OCI-LY7 (cell line): ENCODE measurements at regions not wholly inside any gene's neighbourhood (a gene's known extent, or its start where the extent isn't known, plus 50 kb on each side); places are given as distances from the start of the nearest gene placed in this dataset.

Experiments
- BruUV-seq: library from RNA; stranded (reverse); fragments of 400-500 nt; replicated peaks from 2 replicates; lab custom pipeline; 2021; lab: Mats Ljungman, UMichigan
- CTCF ChIA-PET: fragments of 300-600 bp; sonication (Branson Sonifier 250); formaldehyde crosslinking; loops from one replicate; lab custom pipeline; 2022; ENCODE audit warnings: antibody characterized with exemption; ENCODE audit not compliant: unreplicated experiment; lab: Charles Lee
- POLR2A ChIA-PET: fragments of 300-600 bp; sonication (Branson Sonifier 250); formaldehyde crosslinking; loops from one replicate; lab custom pipeline; 2022; ENCODE audit warnings: antibody characterized with exemption; lab: Charles Lee
- DNase-seq: peaks from one replicate; pipeline ENCODE4 v3.0.0-alpha.2; 2015; ENCODE audit warnings: low spot score
- H2AFZ ChIP-seq: fragments of 200-600 bp; sonication (generic), shearing (Covaris generic); 2 replicates; pipeline ENCODE4 v1.6.1; 2014; ENCODE audit warnings: mild to moderate bottlenecking, antibody characterized with exemption, low read length, moderate library complexity
- H3K27ac ChIP-seq: fragments of 200-600 bp; sonication (generic); 2 replicates; pipeline ENCODE4 v1.5.1; 2014; ENCODE audit warnings: mixed run types, low read depth, mild to moderate bottlenecking, moderate library complexity, low read length, inconsistent platforms; ENCODE audit not compliant: poor library complexity, severe bottlenecking
- H3K36me3 ChIP-seq: fragments of 200-600 bp; sonication (generic); 2 replicates; pipeline ENCODE4 v1.6.1; 2014; ENCODE audit warnings: mild to moderate bottlenecking, antibody characterized with exemption, low read length, moderate library complexity, mixed read lengths; ENCODE audit not compliant: insufficient read depth
- H3K4me1 ChIP-seq: fragments of 200-600 bp; sonication (generic); 2 replicates; pipeline ENCODE4 v1.5.1; 2014; ENCODE audit warnings: mild to moderate bottlenecking, low read length; ENCODE audit not compliant: insufficient read depth, poor library complexity, severe bottlenecking
- H3K4me2 ChIP-seq: fragments of 200-600 bp; sonication (generic); 2 replicates; pipeline ENCODE4 v1.6.1; 2014; ENCODE audit warnings: mild to moderate bottlenecking, low read length
- H3K4me3 ChIP-seq: fragments of 200-600 bp; sonication (generic); 2 replicates; pipeline ENCODE4 v1.5.1; 2014; ENCODE audit warnings: mild to moderate bottlenecking, low read depth, low read length; ENCODE audit not compliant: poor library complexity, severe bottlenecking
- H3K79me2 ChIP-seq: fragments of 200-600 bp; sonication (generic); 2 replicates; pipeline ENCODE4 v1.6.1; 2016; ENCODE audit warnings: low read depth, mild to moderate bottlenecking, low read length, moderate library complexity, mixed read lengths; ENCODE audit not compliant: insufficient read depth
- H3K9me2 ChIP-seq: fragments of 200-600 bp; sonication (generic); 2 replicates; pipeline ENCODE4 v1.6.1; 2016; ENCODE audit warnings: mild to moderate bottlenecking, low read length, mixed read lengths; ENCODE audit not compliant: insufficient read depth
- H3K9me3 ChIP-seq: fragments of 200-600 bp; sonication (generic); 2 replicates; pipeline ENCODE4 v1.6.1; 2014; ENCODE audit warnings: mild to moderate bottlenecking, mixed run types, low read length, mixed read lengths
- H4K20me1 ChIP-seq: fragments of 200-600 bp; sonication (generic); 2 replicates; pipeline ENCODE4 v1.6.1; 2014; ENCODE audit warnings: mild to moderate bottlenecking, antibody characterized with exemption, low read length, moderate library complexity, mixed read lengths; ENCODE audit not compliant: insufficient read depth
- CTCF ChIP-seq: fragments of 200-600 bp; sonication (generic); conservative IDR thresholded peaks from 2 replicates; pipeline ENCODE4 v1.5.1; 2014; ENCODE audit warnings: mild to moderate bottlenecking, antibody characterized with exemption, low read length, moderate library complexity, mixed read lengths
- EZH2phosphoT487 ChIP-seq: fragments of 200-600 bp; sonication (generic); IDR thresholded peaks from 2 replicates; pipeline ENCODE4 v1.6.1; 2018; ENCODE audit warnings: low read depth, borderline replicate concordance, mild to moderate bottlenecking, mixed run types, antibody characterized with exemption, low read length, moderate library complexity, mixed read lengths
- intact Hi-C: fragments of 100-400 bp; cut with micrococcal nuclease; formaldehyde crosslinking; loops from one replicate; pipeline ENCODE4 v1.10.0; 2022; ENCODE audit not compliant: unreplicated experiment

- H3K9me3 ChIP-seq = no peaks in the 10 kb centered on the region
- H3K36me3 ChIP-seq = no peaks in the 10 kb centered on the region
- ChIA-PET CTCF (no interaction called here), POLR2A (no interaction called here)
- H3K79me2 ChIP-seq = no peaks in the 10 kb centered on the region
- no peak overlapping the region for H2AFZ ChIP-seq
- intact Hi-C loops = no loop called here
- H3K27ac ChIP-seq = no peak overlapping the region
- no peak overlapping the region for H3K4me2 ChIP-seq
- H3K4me3 ChIP-seq = no peak overlapping the region
- no peak for TF ChIP-seq EZH2phosphoT487
- TF ChIP-seq CTCF = no peak
- no peaks in the 10 kb centered on the region for H4K20me1 ChIP-seq
- DNase-seq = no peak
- no TSS peak for BruUV-seq
- no peaks in the 10 kb centered on the region for H3K9me2 ChIP-seq
- no peaks in the 10 kb centered on the region for H3K4me1 ChIP-seq
Measured at GRCh38 chr6:22878706-22879105, 309.3 kb downstream of the HDGFL1 start.

GRCh38 chr6:22880686-22881433, 311.5 kb downstream of the HDGFL1 start:
- BruUV-seq = no TSS peak
- no peak for DNase-seq
- TF ChIP-seq EZH2phosphoT487 = no peak
- TF ChIP-seq CTCF = no peak
- H2AFZ ChIP-seq = no peak overlapping the region
- no peaks in the 10 kb centered on the region for H3K79me2 ChIP-seq
- H3K36me3 ChIP-seq = no peaks in the 10 kb centered on the region
- intact Hi-C loops = no loop called here
- H3K4me1 ChIP-seq = no peaks in the 10 kb centered on the region
- H3K4me2 ChIP-seq = no peak overlapping the region
- H3K27ac ChIP-seq = no peak overlapping the region
- no peaks in the 10 kb centered on the region for H3K9me2 ChIP-seq
- POLR2A ChIA-PET = no interaction called here
- no peak overlapping the region for H3K4me3 ChIP-seq
- CTCF ChIA-PET = no interaction called here
- no peaks in the 10 kb centered on the region for H4K20me1 ChIP-seq
- H3K9me3 ChIP-seq = no peaks in the 10 kb centered on the region

GRCh38 chr6:22882581-22882980, 313.2 kb downstream of the HDGFL1 start:
- Histone ChIP-seq H3K36me3 (no peaks in the 10 kb centered on the region), H3K4me3 (no peak overlapping the region), H3K79me2 (no peaks in the 10 kb centered on the region), H3K9me3 (no peaks in the 10 kb centered on the region), H4K20me1 (no peaks in the 10 kb centered on the region), H3K9me2 (no peaks in the 10 kb centered on the region), H2AFZ (no peak overlapping the region), H3K27ac (no peak overlapping the region), H3K4me1 (no peaks in the 10 kb centered on the region), H3K4me2 (no peak overlapping the region)
- TF ChIP-seq EZH2phosphoT487 (no peak), CTCF (no peak)
- ChIA-PET CTCF (no interaction called here), POLR2A (interaction anchor here (0.5 to 1.1 kb wide), 2 partner anchors 8 to 10 kb away, joined by 3 to 4 read pairs; no protein-coding TSS in a partner anchor)
- no TSS peak for BruUV-seq
- no peak for DNase-seq
- intact Hi-C loops = no loop called here
